NOMO-1 (cell line): ENCODE measurements at regions not wholly inside any gene's neighbourhood (a gene's known extent, or its start where the extent isn't known, plus 50 kb on each side); places are given as distances from the start of the nearest gene placed in this dataset.

Source experiments
- DNase-seq, 2 experiments: peaks; one replicate each; lab custom pipeline; 2025; ENCODE audit not compliant: unreplicated experiment in 2 of 2; lab: John Stamatoyannopoulos, UW

DNA sequence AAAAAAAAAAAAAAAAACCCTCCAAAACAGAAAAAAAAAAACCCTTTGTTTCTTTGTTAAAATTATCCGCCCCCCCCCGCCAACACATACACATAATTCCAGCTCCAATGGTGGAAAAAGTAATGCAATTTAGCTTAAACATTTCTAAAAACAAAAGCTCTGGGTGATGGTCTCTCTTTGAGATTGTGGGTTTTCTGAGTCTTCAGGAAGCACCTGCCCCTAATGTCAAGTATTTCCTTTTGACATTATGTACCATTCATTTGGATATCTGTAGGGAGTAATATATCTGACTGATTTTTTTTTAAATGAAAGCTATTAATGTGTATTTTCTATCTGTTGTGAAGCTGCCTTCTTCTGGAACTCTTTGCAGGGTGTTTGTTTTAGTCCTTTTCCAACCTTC is 389.7 kb downstream of the TAF11L14 start:
- no peak for DNase-seq

DNA sequence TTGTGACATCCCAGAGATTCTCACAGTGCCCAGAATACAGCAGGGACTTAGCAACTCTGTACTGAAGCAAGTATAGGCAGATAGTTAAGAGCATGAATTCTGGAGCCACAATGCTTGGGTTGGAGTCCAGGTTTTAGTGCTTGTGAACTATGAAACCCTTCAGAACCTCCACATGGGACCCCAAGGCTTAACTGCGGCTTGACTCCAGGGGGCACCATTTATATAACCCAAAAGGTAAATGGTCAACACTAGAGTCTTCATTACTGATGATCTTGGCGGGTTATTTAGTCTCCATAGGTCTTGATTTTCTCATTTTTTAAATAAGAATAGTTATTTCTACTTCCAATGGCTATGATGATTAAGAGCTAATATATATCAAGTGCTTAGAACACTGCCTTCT is 390.3 kb downstream of the TAF11L14 start:
- no peak for DNase-seq

DNA sequence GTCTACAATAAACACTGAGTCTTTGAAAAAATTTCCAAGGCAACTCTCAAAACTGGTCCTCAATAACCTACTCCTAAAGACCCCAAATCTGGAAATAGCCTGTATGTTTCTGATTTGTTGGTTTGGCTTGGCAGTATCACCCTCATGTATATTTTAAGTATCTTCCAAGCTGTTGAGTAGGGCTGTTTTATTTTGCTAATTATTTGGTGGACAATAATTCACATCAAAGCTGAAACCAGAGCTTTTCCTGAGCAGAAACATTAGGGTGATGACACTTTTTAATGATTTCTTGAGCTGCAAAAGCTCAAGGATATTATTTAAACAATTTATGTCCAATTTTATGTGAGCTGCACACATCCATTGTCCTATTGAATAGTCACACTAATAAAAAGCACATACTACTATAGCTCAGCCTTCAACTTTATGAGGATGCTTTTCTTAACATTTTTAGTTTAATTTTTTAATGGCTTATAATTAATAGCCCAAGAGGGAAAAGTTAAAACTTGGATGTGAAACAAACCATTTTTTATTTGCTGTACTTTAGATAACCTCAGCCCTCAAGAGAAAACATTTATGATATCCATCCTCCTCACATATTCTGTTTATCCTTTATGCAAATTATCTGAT is 393.1 kb downstream of the TAF11L14 start:
- no peak for DNase-seq

DNA sequence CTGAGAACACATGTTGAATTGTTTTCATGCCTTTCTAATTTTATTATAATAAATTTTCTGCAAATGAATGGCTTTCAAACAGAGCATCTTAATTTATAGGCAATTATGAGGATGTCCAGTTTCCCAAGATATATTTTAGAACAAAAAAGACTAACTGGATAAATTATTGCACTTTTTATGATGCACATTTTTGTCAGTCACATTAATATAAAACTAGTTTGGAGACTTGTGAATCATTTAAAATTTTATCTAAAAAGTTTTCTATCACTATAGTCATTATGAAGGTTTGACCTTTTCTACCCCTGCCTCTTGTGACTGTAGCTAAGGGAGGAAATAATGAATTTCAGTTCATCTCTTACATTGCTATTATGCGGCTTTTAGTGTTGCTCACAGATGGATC is 393.8 kb downstream of the TAF11L14 start:
- DNase-seq: no peak

DNA sequence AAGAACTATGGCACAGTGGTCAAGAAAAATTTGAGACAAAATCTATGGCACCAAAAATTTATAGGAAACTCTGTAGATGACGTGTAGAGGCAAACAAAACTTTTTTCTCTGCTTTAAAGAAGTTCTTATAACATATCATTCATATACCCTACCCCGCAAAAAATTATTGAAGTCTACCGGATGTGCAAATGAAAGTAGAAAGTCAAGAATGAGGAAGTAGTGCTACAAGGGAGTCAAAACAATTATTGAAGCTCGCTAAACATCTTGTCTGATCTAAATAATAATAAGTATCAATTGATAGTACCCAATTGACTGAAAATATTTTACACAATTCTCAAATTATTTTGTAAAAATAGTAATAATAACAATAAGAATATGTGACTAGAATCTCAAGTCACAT is 398.5 kb downstream of the TAF11L14 start:
- DNase-seq: peak; percentile 65 to 87

DNA sequence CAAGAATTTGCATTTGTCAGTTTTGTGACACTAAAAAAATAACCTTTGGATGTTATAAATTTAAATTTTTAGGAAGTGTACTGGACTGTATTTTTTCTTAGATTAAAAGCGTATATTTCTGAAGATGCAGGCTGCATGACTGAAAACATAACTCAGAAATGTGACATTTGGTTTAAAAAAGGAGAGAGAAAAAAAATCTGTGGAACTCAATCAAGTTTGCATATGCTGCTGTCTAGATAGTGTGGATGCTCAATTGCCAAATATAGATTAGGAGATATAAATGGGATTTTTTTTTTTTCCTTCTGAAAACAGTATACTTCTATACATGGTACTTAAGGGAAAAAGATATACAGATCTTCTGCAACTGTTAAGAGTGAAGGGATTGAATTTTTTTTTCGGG is 402.3 kb downstream of the TAF11L14 start:
- DNase-seq: no peak

DNA sequence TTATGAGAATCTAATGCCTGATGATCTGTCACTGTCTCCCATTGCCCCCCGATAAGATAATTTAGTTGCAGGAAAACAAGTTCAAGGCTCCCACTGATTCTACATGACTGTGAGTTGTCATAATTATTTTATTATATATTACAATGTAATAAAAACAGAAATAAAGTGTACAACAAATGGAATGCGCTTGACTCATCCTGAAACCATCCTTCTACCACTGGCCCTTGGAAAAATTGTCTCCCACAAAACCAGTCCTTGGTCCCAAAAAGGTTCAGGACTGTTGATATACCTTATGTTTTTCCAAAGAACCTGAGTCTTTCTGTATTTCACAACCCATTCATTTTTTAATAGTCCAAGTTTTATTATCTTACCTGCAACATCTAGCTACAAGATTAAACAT is 403.5 kb downstream of the TAF11L14 start:
- no peak for DNase-seq

DNA sequence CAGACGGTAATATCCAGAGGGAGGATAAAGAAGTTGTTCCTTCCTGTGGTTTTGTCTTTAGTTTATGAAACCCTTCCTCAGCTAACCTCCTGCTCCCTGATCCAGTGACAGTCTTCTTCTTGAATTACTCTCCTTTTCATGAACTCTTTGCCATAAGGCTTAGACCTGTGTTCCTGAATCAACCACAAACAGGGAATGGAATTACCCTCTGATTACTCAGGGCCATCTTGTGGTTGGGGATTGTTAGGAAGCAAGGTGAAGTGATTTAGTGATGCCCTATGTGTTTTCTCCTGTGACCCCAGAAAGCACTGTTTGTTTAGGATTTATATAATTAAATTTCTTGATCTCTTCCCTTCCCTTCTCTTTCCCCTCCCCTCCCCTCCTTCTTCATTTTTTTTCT is 409.1 kb downstream of the TAF11L14 start:
- DNase-seq: no peak

DNA sequence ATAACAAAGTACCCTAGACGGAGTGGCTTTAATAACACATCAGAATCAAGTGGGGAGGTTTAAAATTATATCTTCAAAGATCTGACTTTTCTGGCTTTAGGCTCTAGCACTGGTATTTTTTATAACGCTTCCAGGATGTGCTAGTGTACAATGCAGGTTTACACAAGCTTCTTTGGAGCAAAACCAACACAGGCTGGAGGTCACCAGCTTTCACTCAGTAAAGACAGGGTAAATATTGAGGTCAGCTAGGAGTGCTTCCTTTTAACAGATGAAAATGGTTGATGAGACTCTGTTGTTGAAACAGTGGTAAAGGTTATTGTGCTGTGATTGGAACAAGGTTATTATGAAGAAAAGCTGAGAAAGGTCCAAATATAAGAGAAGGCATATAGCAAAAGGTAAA is 414.2 kb downstream of the TAF11L14 start:
- DNase-seq: no peak

DNA sequence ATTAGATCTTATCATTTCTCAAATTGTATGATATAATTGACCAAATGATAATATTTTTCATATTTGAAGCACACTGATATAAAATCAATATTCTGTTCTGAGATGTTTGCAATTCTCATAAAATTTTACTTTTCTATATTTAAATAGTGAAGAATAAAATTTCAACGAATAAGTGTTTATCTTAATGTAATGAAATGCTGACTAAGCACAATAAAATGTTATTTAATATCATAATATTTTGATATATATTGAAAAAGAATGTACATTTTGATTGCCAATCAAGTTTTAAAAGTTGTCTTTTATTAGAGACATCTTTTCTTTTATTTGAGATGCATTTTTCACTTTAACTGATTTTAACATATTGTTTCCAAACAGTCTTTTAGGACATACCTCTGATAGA is 416.1 kb downstream of the TAF11L14 start:
- no peak for DNase-seq

DNA sequence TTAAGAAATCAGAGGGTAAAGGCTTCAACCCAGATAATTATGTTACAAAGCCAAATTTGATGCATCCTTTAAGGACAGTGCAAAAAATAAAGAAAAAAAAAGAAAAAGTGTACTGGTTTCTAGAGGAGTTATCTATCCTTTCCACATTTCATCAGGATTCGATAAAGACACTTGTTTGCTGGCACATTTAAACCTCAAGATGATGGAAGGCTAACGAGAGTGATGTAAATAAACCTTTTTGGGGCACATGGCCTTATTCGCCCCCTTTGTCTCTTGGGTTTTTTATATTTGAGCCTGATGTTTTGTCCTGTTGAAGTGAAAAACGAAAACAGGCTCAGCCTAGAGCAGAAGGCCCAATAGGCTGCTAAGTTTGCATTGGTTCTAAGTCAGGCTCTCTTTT is 416.5 kb downstream of the TAF11L14 start:
- DNase-seq: no peak

DNA sequence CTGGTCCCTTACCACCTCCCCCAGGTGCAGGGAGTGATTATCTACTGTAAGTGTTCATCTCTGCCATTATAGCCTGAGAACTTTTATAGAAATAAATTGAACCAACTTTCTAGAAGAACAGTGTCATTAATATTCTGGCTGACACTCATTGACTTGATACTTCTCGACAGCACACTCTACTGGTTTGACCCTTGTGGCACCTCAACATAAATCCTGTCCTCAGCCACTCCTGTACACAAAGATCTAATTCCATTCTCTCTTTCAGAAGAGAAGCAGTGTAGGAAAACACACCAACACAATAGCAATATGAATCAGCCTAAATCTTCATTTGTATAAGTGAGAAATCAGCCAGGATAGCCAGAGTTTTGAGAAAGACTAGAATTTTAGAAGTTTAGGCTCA is 417.7 kb downstream of the TAF11L14 start:
- no peak for DNase-seq

DNA sequence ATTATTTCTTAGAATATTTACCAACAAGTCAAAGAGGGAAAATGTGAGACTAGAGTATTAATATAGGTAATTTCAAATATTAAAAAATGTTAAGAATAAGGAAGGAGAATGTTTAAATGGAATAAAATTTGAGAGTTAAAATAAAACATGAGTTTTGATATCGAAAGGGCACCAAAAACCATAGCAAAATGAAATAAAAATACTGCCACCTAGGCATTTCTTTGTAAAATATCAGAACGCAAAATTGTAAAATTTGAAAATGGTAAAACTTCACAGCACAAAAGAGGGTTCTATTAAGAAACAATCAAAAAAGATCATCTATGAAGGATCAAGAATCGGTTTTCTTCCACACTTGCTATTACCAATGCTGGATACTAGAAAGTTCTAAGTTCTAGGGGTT is 418.3 kb downstream of the TAF11L14 start:
- no peak for DNase-seq

DNA sequence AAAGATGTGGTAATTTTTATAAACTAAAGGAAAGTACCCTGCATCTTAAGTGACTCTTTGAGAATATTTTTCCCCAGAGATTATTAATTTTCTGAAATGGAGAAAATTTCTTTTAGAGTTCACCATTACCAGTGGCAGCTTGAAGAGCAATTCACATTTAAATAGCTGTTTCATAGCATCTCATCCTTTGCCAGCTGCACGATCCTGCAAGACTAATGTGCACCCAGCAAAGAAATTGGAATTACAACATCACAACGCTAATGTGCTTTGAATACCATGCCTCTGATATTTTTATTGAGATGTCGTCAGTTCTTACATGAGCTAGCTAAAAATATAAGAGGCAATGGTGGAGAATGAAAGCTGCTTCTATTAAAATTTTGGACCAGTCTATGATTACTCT is 423.5 kb downstream of the TAF11L14 start:
- no peak for DNase-seq

DNA sequence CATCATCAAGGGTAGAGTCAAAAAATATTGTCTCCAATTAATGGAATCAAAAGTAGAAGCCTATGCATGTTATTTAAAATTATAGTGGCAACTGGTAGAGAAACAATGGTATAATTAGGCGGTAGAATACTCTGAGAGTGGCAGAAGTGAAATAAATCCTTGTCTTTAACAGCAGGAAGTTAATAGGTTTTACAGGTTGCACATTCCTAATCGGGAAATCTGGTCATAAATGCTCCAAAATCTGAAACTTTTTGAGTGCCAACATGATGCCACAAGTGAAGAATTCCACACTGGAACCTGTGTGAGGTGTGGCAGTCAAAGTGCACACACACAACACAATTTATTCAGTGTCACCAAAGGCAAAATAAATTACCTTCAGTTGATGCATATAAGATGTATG is 433.4 kb downstream of the TAF11L14 start:
- no peak for DNase-seq

DNA sequence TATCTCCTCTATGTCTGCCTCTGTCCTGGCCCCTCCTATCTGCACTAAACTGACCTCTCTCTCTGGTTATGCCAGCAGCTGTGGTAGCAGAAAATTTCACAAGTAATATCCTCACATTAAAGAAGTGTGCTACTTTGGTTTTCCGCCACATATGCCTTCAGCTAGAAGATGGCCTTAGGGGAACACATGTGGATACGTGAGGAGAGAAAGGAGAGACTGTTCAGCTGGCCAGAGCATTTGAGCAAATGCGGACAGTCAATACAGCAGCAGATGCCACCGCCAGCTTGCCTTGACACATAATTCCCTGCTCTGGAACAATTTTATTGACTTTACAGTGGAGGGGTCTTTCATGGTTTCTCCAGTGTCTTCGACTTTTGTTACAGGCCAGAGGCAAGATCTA is 434.6 kb downstream of the TAF11L14 start:
- DNase-seq: no peak

DNA sequence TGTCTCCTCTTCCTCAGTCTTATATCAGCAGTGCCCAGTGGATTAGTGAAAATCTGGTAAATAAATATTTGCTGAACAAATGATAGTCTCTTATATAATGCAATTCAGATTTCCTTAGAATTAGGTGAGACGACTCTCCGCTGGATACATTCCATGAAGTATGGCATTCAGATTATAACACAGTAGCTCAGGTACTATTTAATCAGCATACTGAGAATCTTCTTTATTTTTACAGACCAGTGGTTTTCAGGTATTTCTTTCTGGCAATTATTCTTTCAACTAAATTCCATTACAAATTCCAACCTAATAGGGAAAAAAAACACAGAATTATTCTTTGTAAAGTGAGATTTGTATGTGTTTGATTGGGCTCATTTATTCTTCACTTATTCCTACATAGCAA is 435.5 kb downstream of the TAF11L14 start:
- no peak for DNase-seq

DNA sequence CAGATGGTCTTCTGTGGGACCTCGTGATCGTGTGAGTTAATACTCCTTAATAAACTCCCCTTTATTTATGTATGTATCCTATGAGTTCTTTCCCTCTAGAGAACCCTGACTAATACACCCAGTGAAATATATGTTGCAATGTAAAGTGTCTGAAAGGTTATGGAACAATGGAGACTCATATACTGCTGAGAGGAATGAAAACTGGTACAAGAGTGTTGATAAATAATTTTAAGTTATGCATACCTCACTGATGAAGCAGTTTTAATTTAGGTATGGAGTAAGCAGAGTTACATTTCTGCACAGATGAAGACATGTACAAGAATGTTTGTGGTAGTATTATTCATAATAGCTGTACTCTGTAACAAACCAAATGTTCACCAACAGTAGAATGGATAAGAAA is 438.3 kb downstream of the TAF11L14 start:
- no peak for DNase-seq

DNA sequence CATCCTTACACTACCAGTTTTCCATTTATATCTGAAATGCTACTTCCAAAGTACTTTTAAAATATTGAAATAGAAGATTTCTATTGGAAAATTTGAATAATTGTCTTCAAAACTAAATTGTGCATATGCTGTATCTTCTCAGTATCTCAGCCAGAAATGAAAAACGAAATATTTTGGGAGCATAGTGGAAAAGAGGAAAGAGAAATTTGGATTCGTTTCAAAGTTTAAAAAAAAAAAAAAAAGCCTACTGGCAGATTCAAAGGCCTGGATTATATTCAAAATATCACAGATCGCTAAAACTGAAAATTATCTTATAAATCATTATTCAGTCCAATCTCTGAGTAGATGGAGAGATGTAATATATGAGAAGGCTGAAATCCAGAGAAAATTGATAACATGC is 440.7 kb downstream of the TAF11L14 start:
- DNase-seq: no peak

DNA sequence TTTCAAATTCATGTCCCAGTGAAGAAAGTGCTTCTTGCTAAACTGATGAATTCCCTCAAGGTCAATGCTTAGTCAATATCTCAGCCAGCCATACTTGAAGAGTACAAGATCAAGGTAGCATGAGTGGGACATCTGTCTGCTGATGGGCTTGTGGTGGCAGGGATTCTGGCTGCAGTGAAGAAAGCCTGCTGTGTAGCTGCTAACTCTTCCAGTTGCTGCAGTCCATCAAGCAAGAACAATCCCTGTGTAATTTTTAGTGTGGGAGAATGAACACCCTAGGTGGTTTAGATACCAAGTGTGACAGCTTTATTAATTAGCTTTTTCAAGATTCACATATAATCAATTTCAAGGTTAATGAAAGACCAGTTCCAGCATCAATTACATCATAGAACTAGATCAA is 443.9 kb downstream of the TAF11L14 start:
- no peak for DNase-seq

DNA sequence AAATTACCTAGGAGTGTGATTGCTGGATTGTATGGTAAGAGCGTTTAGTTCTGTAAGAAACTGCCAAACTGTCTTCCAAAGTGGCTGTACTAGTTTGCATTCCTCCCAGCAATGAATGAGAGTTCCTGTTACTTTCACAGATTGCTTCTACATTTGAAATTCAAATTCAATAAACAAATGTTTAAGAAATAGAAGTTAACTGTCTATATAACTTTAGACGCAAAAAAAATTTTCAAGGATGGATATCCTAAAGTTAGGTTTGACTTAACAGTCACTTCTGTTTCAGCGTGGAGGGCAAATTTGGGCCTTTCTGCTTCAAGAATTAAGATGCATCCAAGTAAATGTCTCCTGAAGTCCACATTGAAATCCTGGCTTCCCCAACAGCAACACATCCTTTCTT is 445.6 kb downstream of the TAF11L14 start:
- no peak for DNase-seq

DNA sequence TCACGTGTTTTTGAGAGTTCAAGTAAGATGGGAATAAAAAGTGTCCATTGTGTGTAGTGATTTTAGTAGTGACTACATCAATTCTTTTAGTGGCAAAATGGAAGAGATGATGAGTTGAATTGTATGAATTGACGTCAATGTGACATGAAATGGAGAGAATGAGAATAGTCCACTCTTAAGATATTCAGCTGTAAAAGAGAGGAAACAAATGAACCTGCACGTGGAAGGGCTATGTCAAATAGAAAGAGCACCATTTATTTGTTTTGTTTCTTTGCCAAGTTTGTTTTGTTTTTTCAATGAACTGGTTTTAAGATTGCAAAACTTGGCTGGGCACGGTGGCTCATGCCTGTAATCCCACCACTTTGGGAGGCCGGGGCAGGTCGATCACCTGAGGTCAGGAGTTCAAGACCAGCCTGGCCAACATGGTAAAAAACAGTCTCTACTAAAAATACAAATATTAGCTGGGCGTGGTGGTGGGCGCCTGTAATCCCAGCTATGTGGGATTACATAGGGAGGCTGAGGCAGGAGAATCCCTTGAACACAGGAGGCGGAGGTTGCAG is 453.8 kb downstream of the TAF11L14 start:
- DNase-seq: no peak

DNA sequence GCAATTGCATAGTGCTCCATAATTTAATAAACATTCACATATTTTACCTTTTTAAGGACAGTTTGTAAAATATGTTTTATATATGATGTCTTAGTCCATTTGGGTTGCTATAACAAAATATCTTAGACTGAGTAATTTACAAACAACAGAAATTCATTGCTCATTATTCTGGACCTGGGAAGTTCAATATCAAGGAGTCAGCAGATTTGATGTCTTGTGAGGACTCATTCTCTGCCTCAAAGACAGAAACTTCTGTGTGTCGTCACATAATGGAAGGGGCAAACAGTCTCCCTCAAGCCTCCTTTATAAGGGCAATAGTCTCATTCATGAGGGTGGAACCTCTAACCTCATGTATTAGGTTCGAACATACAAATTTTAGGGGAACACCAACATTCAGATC is 455.9 kb downstream of the TAF11L14 start:
- no peak for DNase-seq
